ENCODE measurements at regions not wholly inside any gene's neighbourhood (a gene's known extent, or its start where the extent isn't known, plus 50 kb on each side); places are given as distances from the start of the nearest gene placed in this dataset.

GRCh38 chr9:135392511-135392910 is 87.1 kb upstream of the PPP1R26 start:
- no peaks in the 10 kb centered on the region for H3K4me1 ChIP-seq (ENCODE audit: insufficient read depth)
- no peaks in the 10 kb centered on the region for H3K9me3 ChIP-seq (ENCODE audit: low read depth)
- H4K20me1 ChIP-seq (ENCODE audit: insufficient read depth, poor library complexity, severe bottlenecking), result no peaks in the 10 kb centered on the region
- 70% methylated on average over 9 of the region's 9 CpGs for WGBS (ENCODE audit: low lambda C conversion rate, missing lambda C conversion rate)
- no peaks in the 10 kb centered on the region for H3K9me2 ChIP-seq (replicated peaks; ENCODE audit: insufficient read depth)
- TF ChIP-seq, protein P1, sequence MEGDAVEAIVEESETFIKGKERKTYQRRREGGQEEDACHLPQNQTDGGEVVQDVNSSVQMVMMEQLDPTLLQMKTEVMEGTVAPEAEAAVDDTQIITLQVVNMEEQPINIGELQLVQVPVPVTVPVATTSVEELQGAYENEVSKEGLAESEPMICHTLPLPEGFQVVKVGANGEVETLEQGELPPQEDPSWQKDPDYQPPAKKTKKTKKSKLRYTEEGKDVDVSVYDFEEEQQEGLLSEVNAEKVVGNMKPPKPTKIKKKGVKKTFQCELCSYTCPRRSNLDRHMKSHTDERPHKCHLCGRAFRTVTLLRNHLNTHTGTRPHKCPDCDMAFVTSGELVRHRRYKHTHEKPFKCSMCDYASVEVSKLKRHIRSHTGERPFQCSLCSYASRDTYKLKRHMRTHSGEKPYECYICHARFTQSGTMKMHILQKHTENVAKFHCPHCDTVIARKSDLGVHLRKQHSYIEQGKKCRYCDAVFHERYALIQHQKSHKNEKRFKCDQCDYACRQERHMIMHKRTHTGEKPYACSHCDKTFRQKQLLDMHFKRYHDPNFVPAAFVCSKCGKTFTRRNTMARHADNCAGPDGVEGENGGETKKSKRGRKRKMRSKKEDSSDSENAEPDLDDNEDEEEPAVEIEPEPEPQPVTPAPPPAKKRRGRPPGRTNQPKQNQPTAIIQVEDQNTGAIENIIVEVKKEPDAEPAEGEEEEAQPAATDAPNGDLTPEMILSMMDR (IDR thresholded peaks at IDR 0.05; ENCODE audit: poor library complexity), result no peak
- TF ChIP-seq EZH2 (IDR thresholded peaks at IDR 0.05; ENCODE audit: borderline replicate concordance), result no peak
- no peak for TF ChIP-seq EZH2phosphoT487 (IDR thresholded peaks at IDR 0.05; ENCODE audit: low read depth, severe bottlenecking, unreplicated experiment)
- no peak overlapping the region for H2AFZ ChIP-seq
- H3K27me3 ChIP-seq, result no peaks in the 10 kb centered on the region
- DNase-seq (ENCODE audit: low spot score), result no peak
- no peaks in the 10 kb centered on the region for H3K79me2 ChIP-seq
- H3K36me3 ChIP-seq (replicated peaks; ENCODE audit: insufficient read depth, low read depth), result no peaks in the 10 kb centered on the region
- H3K27ac ChIP-seq, result no peak overlapping the region
- no peak overlapping the region for H3K4me2 ChIP-seq
- no peak overlapping the region for H3K4me3 ChIP-seq

- 92% methylated on average over 7 of the region's 7 CpGs for WGBS (ENCODE audit: low lambda C conversion rate, missing lambda C conversion rate)
These were observed 85.5 kb upstream of the PPP1R26 start for GRCh38 chr9:135394131-135394530.

DNA sequence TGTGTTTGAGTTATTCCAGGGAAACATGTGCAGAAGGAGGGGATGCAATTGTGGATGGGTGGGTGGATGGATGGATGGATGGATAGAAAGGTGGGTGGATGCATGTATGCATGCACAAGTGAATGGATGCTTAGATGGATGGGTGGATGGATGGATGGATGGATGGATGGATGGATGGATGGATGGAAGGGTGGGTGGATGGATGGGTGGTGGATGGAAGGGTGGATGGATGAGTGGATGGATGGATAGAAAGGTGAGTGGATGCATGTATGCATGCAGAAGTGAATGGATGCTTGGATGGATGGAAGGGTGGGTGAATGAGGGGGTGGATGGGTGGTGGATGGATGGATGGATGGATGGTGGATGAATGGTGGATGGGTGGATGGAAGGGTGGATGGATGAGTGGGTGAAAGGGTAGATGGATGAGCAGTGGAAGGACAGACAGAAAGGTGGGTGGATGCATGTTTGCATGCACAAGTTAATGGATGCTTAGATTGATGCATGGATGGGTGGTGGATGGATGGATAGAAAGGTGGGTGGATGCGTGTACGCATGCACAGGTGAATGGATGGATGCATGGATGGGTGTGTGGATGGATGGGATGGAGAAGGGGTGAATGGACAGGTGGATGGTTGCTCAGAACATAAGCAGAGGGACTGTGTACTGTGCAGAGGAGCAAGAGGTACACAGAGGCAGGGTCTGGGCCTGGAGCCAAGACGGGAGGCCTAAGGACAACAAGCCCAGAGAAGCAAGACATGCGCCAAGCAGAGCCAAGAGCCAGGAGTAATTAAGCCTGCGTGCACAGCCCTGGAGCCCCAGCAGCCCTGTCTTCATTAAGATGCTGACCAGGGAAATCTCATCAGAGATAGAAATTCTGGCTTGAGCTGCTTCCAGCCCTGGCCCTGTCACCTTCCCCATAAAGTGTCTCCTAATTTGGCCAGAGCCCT is 84.6 kb upstream of the PPP1R26 start:
- TF ChIP-seq EZH2 (IDR thresholded peaks at IDR 0.05; ENCODE audit: borderline replicate concordance) (no peak), EZH2phosphoT487 (IDR thresholded peaks at IDR 0.05; ENCODE audit: low read depth, severe bottlenecking, unreplicated experiment) (no peak)
- TF ChIP-seq, protein P1 (IDR thresholded peaks at IDR 0.05; ENCODE audit: poor library complexity), result no peak
- H3K36me3 ChIP-seq (replicated peaks; ENCODE audit: insufficient read depth, low read depth), result no peaks in the 10 kb centered on the region
- H3K4me2 ChIP-seq, result no peak overlapping the region
- WGBS (ENCODE audit: low lambda C conversion rate, missing lambda C conversion rate), result 90% methylated on average over 5 of the region's 5 CpGs
- no peaks in the 10 kb centered on the region for H3K9me2 ChIP-seq (replicated peaks; ENCODE audit: insufficient read depth)
- no peak overlapping the region for H2AFZ ChIP-seq
- H3K27ac ChIP-seq, result no peak overlapping the region
- H3K4me1 ChIP-seq (ENCODE audit: insufficient read depth), result no peaks in the 10 kb centered on the region
- no peak overlapping the region for H3K4me3 ChIP-seq
- no peak for DNase-seq (ENCODE audit: low spot score)
- no peaks in the 10 kb centered on the region for H3K79me2 ChIP-seq
- H3K27me3 ChIP-seq, result no peaks in the 10 kb centered on the region
- H4K20me1 ChIP-seq (ENCODE audit: insufficient read depth, poor library complexity, severe bottlenecking), result no peaks in the 10 kb centered on the region
- no peaks in the 10 kb centered on the region for H3K9me3 ChIP-seq (ENCODE audit: low read depth)

More at GRCh38 chr9:135394131-135394530, 85.5 kb upstream of the PPP1R26 start:
- no peaks in the 10 kb centered on the region for H3K27me3 ChIP-seq
- no peaks in the 10 kb centered on the region for H3K4me1 ChIP-seq (ENCODE audit: insufficient read depth)
- no peak overlapping the region for H2AFZ ChIP-seq
- no peaks in the 10 kb centered on the region for H3K79me2 ChIP-seq
- DNase-seq (ENCODE audit: low spot score), result no peak
- H4K20me1 ChIP-seq (ENCODE audit: insufficient read depth, poor library complexity, severe bottlenecking), result no peaks in the 10 kb centered on the region
- H3K4me3 ChIP-seq, result no peak overlapping the region
- no peaks in the 10 kb centered on the region for H3K9me3 ChIP-seq (ENCODE audit: low read depth)
- no peak overlapping the region for H3K27ac ChIP-seq
- no peaks in the 10 kb centered on the region for H3K9me2 ChIP-seq (replicated peaks; ENCODE audit: insufficient read depth)
- TF ChIP-seq EZH2phosphoT487 (IDR thresholded peaks at IDR 0.05; ENCODE audit: low read depth, severe bottlenecking, unreplicated experiment) (no peak), EZH2 (IDR thresholded peaks at IDR 0.05; ENCODE audit: borderline replicate concordance) (no peak)
- TF ChIP-seq, protein P1 (IDR thresholded peaks at IDR 0.05; ENCODE audit: poor library complexity), result no peak
- H3K4me2 ChIP-seq, result no peak overlapping the region
- no peaks in the 10 kb centered on the region for H3K36me3 ChIP-seq (replicated peaks; ENCODE audit: insufficient read depth, low read depth)
